Naive thymus-derived CD4-positive, alpha-beta T cell (primary cell): ENCODE measurements at regions not wholly inside any gene's neighbourhood (a gene's known extent, or its start where the extent isn't known, plus 50 kb on each side); places are given as distances from the start of the nearest gene placed in this dataset.

ENCODE experiments used
- ATAC-seq: fragments of 150-1000 bp; cut with Tn5 transposase; 2 replicates; pipeline ENCODE4 v1.10.0; 2021; ENCODE audit warnings: mild to moderate bottlenecking, moderate library complexity
- CTCF ChIA-PET: fragments of 350-600 bp; sonication (Branson Sonifier 250); formaldehyde crosslinking; loops from one replicate; lab custom pipeline; 2021; ENCODE audit warnings: antibody characterized with exemption; lab: Charles Lee
- POLR2A ChIA-PET: fragments of 350-600 bp; sonication (Branson Sonifier 250); formaldehyde crosslinking; loops from one replicate; lab custom pipeline; 2021; ENCODE audit warnings: antibody characterized with exemption, inconsistent platforms; lab: Charles Lee
- DNase-seq, 9 donors: peaks; one replicate each; pipeline versions ENCODE4 v3.0.0 to v3.0.0-alpha.2; 2020 to 2022; ENCODE audit warnings: mixed read lengths in 1 of 9
- H3K27ac ChIP-seq: one replicate; pipeline ENCODE4 v1.7.0; 2013; ENCODE audit warnings: mild to moderate bottlenecking, low read depth, low read length, moderate library complexity
- H3K27me3 ChIP-seq, 2 donors: one replicate each; pipeline ENCODE4 v1.7.0; 2013; ENCODE audit warnings: low read length in 2 of 2, mild to moderate bottlenecking in 2 of 2, moderate library complexity in 2 of 2; ENCODE audit not compliant: control insufficient read depth in 2 of 2, insufficient read depth in 2 of 2
- H3K36me3 ChIP-seq, 3 experiments: 1 replicate in 2 of 3; 2 replicates in 1 of 3; pipeline ENCODE4 v1.7.0; 2013; ENCODE audit warnings: low read length in 3 of 3, mild to moderate bottlenecking in 3 of 3, moderate library complexity in 1 of 3; ENCODE audit not compliant: insufficient read depth in 3 of 3, control insufficient read depth in 2 of 3
- H3K4me1 ChIP-seq, 2 donors: one replicate each; pipeline ENCODE4 v1.7.0; 2013; ENCODE audit warnings: low read length in 2 of 2, mild to moderate bottlenecking in 2 of 2, moderate library complexity in 1 of 2; ENCODE audit not compliant: control insufficient read depth in 2 of 2, insufficient read depth in 2 of 2
- H3K4me3 ChIP-seq: 2 replicates; pipeline ENCODE4 v1.7.0; 2013; ENCODE audit warnings: mild to moderate bottlenecking, low read length
- H3K9me3 ChIP-seq, 3 experiments: 1 replicate in 2 of 3; 2 replicates in 1 of 3; pipeline ENCODE4 v1.7.0; 2013; ENCODE audit warnings: low read length in 3 of 3; ENCODE audit not compliant: control insufficient read depth in 2 of 3
- H3K27ac Mint-ChIP-seq, 9 donors: one replicate each; pipeline ENCODE4 v1.8.0; 2020 to 2022; ENCODE audit warnings: mixed read lengths in 9 of 9, mild to moderate bottlenecking in 8 of 9, moderate library complexity in 5 of 9, inconsistent platforms in 2 of 9
- H3K27me3 Mint-ChIP-seq, 5 donors: one replicate each; pipeline ENCODE4 v1.8.0; 2021 to 2022; ENCODE audit warnings: mixed read lengths in 5 of 5, mild to moderate bottlenecking in 1 of 5
- H3K36me3 Mint-ChIP-seq, 5 donors: one replicate each; pipeline ENCODE4 v1.8.0; 2020 to 2022; ENCODE audit warnings: mixed read lengths in 5 of 5, mild to moderate bottlenecking in 3 of 5, inconsistent platforms in 1 of 5
- H3K4me1 Mint-ChIP-seq, 7 donors: one replicate each; pipeline ENCODE4 v1.8.0; 2020 to 2022; ENCODE audit warnings: mixed read lengths in 7 of 7, mild to moderate bottlenecking in 3 of 7, inconsistent platforms in 1 of 7
- H3K4me3 Mint-ChIP-seq, 10 donors: one replicate each; pipeline ENCODE4 v1.8.0; 2020 to 2022; ENCODE audit warnings: mild to moderate bottlenecking in 10 of 10, mixed read lengths in 10 of 10, moderate library complexity in 6 of 10, inconsistent platforms in 2 of 10
- H3K9me3 Mint-ChIP-seq, 11 donors: one replicate each; pipeline ENCODE4 v1.8.0; 2020 to 2022; ENCODE audit warnings: mixed read lengths in 11 of 11, mild to moderate bottlenecking in 4 of 11, inconsistent platforms in 1 of 11, moderate library complexity in 1 of 11
- intact Hi-C, 2 donors: fragments of 100-400 bp; cut with micrococcal nuclease; formaldehyde crosslinking; loops; one replicate each; pipeline ENCODE4 v1.15.1; 2023

- DNase-seq (no peak), ATAC-seq (no peak)
- Histone ChIP-seq H3K36me3 (no peaks in the 10 kb centered on the region), H3K27ac (no peak overlapping the region), H3K4me1 (no peaks in the 10 kb centered on the region), H3K9me3 (no peaks in the 10 kb centered on the region), H3K27me3 (no peaks in the 10 kb centered on the region), H3K4me3 (no peak overlapping the region)
- intact Hi-C loops: no loop called here
- POLR2A ChIA-PET: no interaction called here
- no peaks in the 10 kb centered on the region for H3K36me3 Mint-ChIP-seq
- no peak overlapping the region for H3K27ac Mint-ChIP-seq
- CTCF ChIA-PET: no interaction called here
- H3K27me3 Mint-ChIP-seq: peaks cover 0 to 4% (median 0%) of the 10 kb centered on the region in 5 donors
- no peaks in the 10 kb centered on the region for H3K9me3 Mint-ChIP-seq
- no peaks in the 10 kb centered on the region for H3K4me1 Mint-ChIP-seq
- H3K4me3 Mint-ChIP-seq: no peak overlapping the region
Measured at GRCh38 chr6:79150733-79151132, 72.7 kb upstream of the PHIP start.

DNA sequence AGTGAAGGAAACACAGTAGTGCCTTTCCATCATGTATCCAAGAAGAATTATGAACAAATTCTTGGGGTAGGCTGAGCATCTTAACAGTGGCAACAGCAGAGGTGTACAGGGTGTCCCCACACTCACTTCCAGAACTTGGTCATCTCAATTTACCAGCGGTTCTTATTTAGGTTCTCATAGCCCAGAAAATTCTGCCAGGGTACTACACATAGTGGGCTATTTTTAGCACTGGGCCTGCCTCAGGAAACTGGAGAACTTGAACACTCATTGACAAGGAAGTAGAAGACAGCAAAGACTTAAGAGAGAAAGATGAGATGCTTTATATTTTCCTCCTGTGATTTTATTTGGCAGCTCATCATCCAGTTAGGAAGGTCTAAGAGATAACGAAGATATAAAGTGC lies 71.8 kb upstream of the PHIP start:
- Histone ChIP-seq H3K27me3 (no peaks in the 10 kb centered on the region), H3K4me3 (no peak overlapping the region), H3K36me3 (no peaks in the 10 kb centered on the region), H3K9me3 (no peaks in the 10 kb centered on the region), H3K27ac (no peak overlapping the region), H3K4me1 (no peaks in the 10 kb centered on the region)
- intact Hi-C loops: no loop called here
- ChIA-PET POLR2A (no interaction called here), CTCF (no interaction called here)
- Mint-ChIP-seq H3K36me3 (no peaks in the 10 kb centered on the region), H3K4me3 (no peak overlapping the region), H3K27ac (no peak overlapping the region), H3K4me1 (no peaks in the 10 kb centered on the region), H3K27me3 (peaks cover 0 to 4% (median 0%) of the 10 kb centered on the region in 5 donors), H3K9me3 (no peaks in the 10 kb centered on the region)
- no peak for ATAC-seq
- DNase-seq: no peak

DNA sequence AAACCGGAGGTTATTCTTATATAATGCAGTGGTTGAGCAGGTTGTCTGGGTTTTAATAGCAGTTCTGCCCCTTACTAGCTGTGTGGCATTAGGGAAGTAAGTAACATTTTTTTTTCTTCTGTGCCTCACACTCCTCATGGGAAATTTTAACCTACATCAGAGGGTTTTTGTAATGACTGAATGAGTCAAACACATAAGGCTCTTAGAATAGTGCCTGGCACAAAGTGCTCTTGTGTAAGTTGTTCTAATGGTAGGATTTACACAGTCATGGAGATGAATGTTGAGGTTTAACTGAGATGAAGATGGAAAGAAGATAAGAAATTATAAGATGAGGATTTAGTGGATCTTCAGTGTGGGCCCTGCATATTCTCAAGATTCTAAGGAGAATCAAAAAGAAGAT lies 68.4 kb upstream of the PHIP start:
- Histone ChIP-seq H3K4me1 (no peaks in the 10 kb centered on the region), H3K36me3 (no peaks in the 10 kb centered on the region), H3K27ac (no peak overlapping the region), H3K4me3 (no peak overlapping the region), H3K9me3 (no peaks in the 10 kb centered on the region), H3K27me3 (no peaks in the 10 kb centered on the region)
- Mint-ChIP-seq H3K27me3 (peaks cover 0 to 5% (median 4%) of the 10 kb centered on the region in 5 donors), H3K27ac (no peak overlapping the region), H3K4me1 (peaks cover 0 to 1% (median 0%) of the 10 kb centered on the region in 7 donors), H3K4me3 (no peak overlapping the region), H3K36me3 (no peaks in the 10 kb centered on the region), H3K9me3 (no peaks in the 10 kb centered on the region)
- ChIA-PET POLR2A (no interaction called here), CTCF (no interaction called here)
- intact Hi-C loops: no loop called here
- DNase-seq (no peak), ATAC-seq (no peak)

DNA sequence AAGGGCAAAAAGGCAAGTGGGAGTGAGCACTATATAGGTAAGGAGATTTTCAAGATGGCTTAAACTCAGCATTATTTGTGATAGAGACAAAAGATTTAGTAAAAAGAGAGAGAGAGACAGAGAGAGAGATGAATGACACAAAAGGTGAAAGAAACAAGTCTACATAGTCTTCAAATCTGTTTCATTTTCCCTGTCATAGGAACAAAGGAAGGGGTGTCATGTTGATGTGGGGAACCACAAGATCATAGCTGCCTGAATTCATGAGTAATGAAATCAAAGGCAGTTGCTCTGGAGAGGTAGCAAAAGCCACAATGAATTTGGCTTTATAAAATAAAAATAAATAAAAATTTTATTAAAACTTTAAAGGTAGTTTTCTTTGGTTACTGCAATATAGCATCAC lies 67.2 kb upstream of the PHIP start:
- no peak overlapping the region for H3K27ac ChIP-seq
- no peaks in the 10 kb centered on the region for H3K9me3 Mint-ChIP-seq

GRCh38 chr6:79143320-79143898 lies 65.4 kb upstream of the PHIP start:
- ATAC-seq (no peak), DNase-seq (no peak)
- no peaks in the 10 kb centered on the region for H3K9me3 ChIP-seq
- no peaks in the 10 kb centered on the region for H3K4me1 ChIP-seq
- Mint-ChIP-seq H3K27ac (no peak overlapping the region), H3K9me3 (peaks cover 0 to 2% (median 0%) of the 10 kb centered on the region in 11 donors), H3K36me3 (no peaks in the 10 kb centered on the region), H3K4me3 (no peak overlapping the region), H3K27me3 (peaks cover 0 to 5% (median 4%) of the 10 kb centered on the region in 5 donors), H3K4me1 (peaks cover 0 to 1% (median 0%) of the 10 kb centered on the region in 7 donors)
- no peak overlapping the region for H3K4me3 ChIP-seq
- H3K27ac ChIP-seq: no peak overlapping the region
- intact Hi-C loops: no loop called here
- H3K36me3 ChIP-seq: no peaks in the 10 kb centered on the region
- no peaks in the 10 kb centered on the region for H3K27me3 ChIP-seq
- ChIA-PET POLR2A (no interaction called here), CTCF (no interaction called here)

More for the DNA sequence above, 67.2 kb upstream of the PHIP start:
- Mint-ChIP-seq H3K27ac (no peak overlapping the region), H3K27me3 (peaks cover 0 to 5% (median 4%) of the 10 kb centered on the region in 5 donors), H3K36me3 (no peaks in the 10 kb centered on the region), H3K4me3 (no peak overlapping the region), H3K4me1 (peaks cover 0 to 1% (median 0%) of the 10 kb centered on the region in 7 donors)
- POLR2A ChIA-PET: interaction anchor here (0.6 kb wide), 1 partner anchor 34 kb away, joined by 3 read pairs; no protein-coding TSS in a partner anchor
- intact Hi-C loops: no loop called here
- DNase-seq (peak in 1 of 9 donors; percentile 8), ATAC-seq (no peak)
- Histone ChIP-seq H3K36me3 (no peaks in the 10 kb centered on the region), H3K4me1 (no peaks in the 10 kb centered on the region), H3K27me3 (no peaks in the 10 kb centered on the region), H3K4me3 (no peak overlapping the region), H3K9me3 (no peaks in the 10 kb centered on the region)
- CTCF ChIA-PET: no interaction called here

DNA sequence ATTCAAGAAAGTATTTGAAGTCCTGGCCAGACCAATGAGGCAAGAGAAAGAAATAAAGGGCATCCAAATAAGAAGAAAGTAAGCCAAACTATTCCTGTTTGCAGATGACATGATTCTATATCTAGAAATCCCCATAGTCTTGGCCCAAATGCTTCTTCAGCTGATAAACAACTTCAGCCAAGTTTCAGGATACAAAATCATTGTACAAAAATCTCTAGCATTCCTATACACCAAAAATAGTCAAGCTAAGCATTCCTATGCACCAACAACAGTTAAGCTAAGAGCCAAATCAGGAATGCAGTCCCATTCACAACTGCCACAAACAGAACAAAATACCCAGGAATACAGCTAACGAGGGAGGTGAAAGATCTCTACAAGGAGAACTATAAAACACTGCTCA lies 60.1 kb upstream of the PHIP start:
- ATAC-seq: no peak
- no peak overlapping the region for H3K27ac Mint-ChIP-seq
- peaks cover 0 to 1% (median 0%) of the 10 kb centered on the region in 7 donors for H3K4me1 Mint-ChIP-seq
- Histone ChIP-seq H3K27me3 (no peaks in the 10 kb centered on the region), H3K4me3 (no peak overlapping the region), H3K4me1 (no peaks in the 10 kb centered on the region), H3K27ac (no peak overlapping the region), H3K9me3 (peaks cover 0 to 12% (median 0%) of the 10 kb centered on the region in 3 experiments), H3K36me3 (no peaks in the 10 kb centered on the region)
- intact Hi-C loops: no loop called here
- peaks cover 7 to 50% (median 22%) of the 10 kb centered on the region in 11 donors for H3K9me3 Mint-ChIP-seq
- POLR2A ChIA-PET: no interaction called here
- H3K4me3 Mint-ChIP-seq: no peak overlapping the region
- CTCF ChIA-PET: no interaction called here
- H3K27me3 Mint-ChIP-seq: peaks cover 0 to 33% (median 22%) of the 10 kb centered on the region in 5 donors
- H3K36me3 Mint-ChIP-seq: peaks cover 0 to 12% (median 4%) of the 10 kb centered on the region in 5 donors
- DNase-seq: no peak

DNA sequence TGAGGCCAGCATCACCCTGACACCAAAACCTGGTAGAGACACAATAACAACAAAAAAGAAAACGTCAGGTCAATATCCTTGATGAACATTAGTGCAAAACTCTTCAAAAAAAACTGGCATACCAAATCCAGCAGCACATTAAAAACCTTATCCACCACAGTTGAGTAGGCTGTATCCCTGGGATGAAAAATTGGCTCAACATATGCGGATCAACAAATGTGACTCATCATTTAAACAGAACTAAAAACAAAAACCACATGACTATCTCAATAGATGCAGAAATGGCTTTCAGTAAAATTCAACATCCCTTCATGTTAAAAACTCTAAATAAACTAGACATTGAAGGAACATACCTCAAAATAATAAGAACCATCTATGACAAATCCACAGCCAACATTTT lies 59.6 kb upstream of the PHIP start:
- Mint-ChIP-seq H3K27me3 (peaks cover 0 to 33% (median 23%) of the 10 kb centered on the region in 5 donors), H3K4me1 (peaks cover 0 to 1% (median 0%) of the 10 kb centered on the region in 7 donors), H3K36me3 (peaks cover 0 to 12% (median 4%) of the 10 kb centered on the region in 5 donors), H3K4me3 (no peak overlapping the region), H3K9me3 (peaks cover 7 to 54% (median 23%) of the 10 kb centered on the region in 11 donors), H3K27ac (no peak overlapping the region)
- intact Hi-C loops: no loop called here
- no peak for DNase-seq
- Histone ChIP-seq H3K27me3 (no peaks in the 10 kb centered on the region), H3K4me1 (no peaks in the 10 kb centered on the region), H3K27ac (no peak overlapping the region), H3K36me3 (no peaks in the 10 kb centered on the region), H3K4me3 (no peak overlapping the region), H3K9me3 (peaks cover 0 to 12% (median 0%) of the 10 kb centered on the region in 3 experiments)
- ChIA-PET POLR2A (no interaction called here), CTCF (interaction anchor here (0.6 kb wide), 1 partner anchor 231 kb away, joined by 3 read pairs; no protein-coding TSS in a partner anchor)
- ATAC-seq: no peak
